ENCODE measurements at regions not wholly inside any gene's neighbourhood (a gene's known extent, or its start where the extent isn't known, plus 50 kb on each side); places are given as distances from the start of the nearest gene placed in this dataset.
"Not testable (repeated sequence)": the region's sequence is repeated elsewhere in the genome, so short reads cannot be mapped to it uniquely, and the experiment has no call there.

DNA sequence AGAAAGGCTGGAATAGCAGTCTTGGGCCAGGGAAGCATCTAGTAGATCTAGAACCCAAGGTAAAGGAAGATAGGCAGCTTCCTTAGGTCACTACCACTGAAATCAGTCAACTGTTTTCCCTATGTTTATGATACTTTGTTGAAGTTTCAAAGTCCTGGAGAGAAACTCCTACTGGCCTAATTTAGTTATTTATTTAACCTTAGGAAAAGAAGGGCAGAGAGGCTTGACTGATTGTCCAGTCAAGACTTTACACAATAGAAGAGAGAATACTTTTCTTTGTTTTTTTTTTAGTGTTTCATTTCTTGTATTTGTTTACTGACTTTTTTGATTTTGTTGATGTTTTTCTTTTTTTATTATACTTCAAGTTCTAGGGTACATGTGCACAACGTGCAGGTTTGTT is 138.9 kb upstream of the PHYHIPL start:
- DNase-seq (ENCODE audit: low read depth): no peak

GRCh38 chr10:59043358-59043757 is 133.1 kb upstream of the PHYHIPL start:
- not testable (repeated sequence) for DNase-seq (ENCODE audit: low read depth)

DNA sequence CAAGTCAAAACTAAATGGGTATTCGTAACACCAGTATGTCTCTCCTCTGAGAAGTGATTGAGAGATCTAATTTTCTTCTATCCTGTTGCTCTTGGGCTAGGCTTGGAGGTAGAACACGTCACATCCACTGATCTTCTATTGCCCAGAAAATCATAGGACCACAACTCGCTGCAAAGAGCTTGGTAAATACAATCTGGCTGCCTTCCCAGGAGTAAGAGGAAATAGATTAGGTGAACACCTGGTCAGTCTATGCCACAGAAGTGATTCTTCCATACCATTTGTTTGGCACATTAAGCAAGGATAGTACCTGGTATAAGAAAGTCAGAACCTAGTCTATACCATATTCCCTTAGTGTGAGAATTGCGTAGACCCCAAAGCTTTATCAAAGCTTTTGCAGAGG is 129.3 kb upstream of the PHYHIPL start:
- DNase-seq (ENCODE audit: low read depth): no peak

GRCh38 chr10:59047957-59048618 is 128.4 kb upstream of the PHYHIPL start:
- DNase-seq (ENCODE audit: low read depth): no peak

- DNase-seq (ENCODE audit: low read depth): not testable (repeated sequence)
These were observed 122.9 kb upstream of the PHYHIPL start for GRCh38 chr10:59053502-59053901.

DNA sequence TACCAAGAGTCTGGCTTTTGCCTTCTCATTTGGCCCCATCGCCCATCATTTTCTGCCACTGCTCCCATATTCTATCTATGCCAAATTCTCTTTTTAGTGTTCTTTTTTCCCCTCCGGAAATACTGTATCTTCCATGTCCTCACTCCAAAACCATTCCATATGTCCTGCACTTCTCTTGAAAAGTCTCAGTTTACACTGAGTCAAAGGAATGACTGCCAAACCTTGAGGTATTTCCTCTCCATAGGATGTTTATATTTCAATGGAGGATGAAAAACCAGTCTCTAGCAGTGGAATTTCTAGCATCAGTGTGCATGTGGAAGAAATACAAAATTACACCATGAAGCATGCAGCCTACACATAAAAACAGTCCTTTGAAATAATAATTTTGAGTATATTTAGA is 121.4 kb upstream of the PHYHIPL start:
- no peak for DNase-seq (ENCODE audit: low read depth)

- DNase-seq (ENCODE audit: low read depth): no peak
These were observed 119.1 kb upstream of the PHYHIPL start for GRCh38 chr10:59057345-59057744.

- no peak for DNase-seq (ENCODE audit: low read depth)
These were observed 115.6 kb upstream of the PHYHIPL start for GRCh38 chr10:59060852-59061251.

GRCh38 chr10:59063491-59063890 is 113.0 kb upstream of the PHYHIPL start:
- no peak for DNase-seq (ENCODE audit: low read depth)

DNA sequence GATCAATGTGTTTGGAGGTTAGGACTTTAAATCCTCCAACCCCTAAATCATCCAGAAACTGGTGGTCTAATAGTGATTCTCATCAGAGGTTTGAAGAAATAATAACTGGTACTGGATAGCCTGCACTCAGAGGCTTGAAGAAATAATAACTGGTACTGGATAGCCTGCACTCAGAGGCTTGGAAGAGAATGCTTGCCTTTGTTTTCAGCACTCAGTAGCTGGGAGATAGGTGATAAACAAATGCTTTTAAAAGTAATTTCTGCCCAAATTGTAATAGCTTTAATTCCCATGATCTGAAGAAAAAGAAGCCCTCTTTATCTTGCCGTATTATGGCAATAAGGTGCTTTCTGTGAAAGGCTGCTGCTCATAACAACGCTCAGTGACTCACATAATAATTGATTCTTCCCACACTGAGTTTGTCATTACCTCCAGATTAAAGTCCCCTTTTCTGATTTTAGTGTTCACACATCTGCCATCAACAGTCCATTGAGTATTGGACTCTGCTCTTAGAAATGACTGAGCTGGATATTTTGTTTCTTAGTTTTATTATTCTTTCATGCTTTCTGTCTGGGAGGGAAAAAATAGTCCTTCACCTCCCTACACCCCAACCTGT is 112.3 kb upstream of the PHYHIPL start:
- no peak for DNase-seq (ENCODE audit: low read depth)

GRCh38 chr10:59064759-59065539 is 111.5 kb upstream of the PHYHIPL start:
- no peak for DNase-seq (ENCODE audit: low read depth)

- DNase-seq (ENCODE audit: low read depth): no peak
These were observed 107.8 kb upstream of the PHYHIPL start for GRCh38 chr10:59068581-59069191.

GRCh38 chr10:59072038-59072437 is 104.4 kb upstream of the PHYHIPL start:
- no peak for DNase-seq (ENCODE audit: low read depth)

- no peak for DNase-seq (ENCODE audit: low read depth)
These were observed 102.9 kb upstream of the PHYHIPL start for GRCh38 chr10:59073456-59074053.

DNA sequence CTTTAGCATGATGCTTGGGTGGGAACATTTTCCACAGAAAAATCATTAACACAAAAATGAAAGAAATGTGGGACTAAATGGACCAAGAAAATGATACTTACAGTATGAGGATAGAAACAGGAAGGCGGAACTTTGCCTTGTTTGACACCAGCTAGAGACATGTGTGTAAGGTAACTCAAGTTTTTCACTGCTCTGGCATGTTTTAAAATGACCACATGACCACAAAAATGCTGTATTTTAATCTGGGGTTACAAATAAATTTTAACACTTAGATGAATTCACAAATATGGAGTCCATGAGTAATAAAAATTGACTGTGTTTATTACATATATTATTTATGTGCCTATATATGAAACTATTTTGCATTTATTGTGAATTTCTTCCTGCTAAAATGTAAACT is 100.9 kb upstream of the PHYHIPL start:
- no peak for DNase-seq (ENCODE audit: low read depth)

DNA sequence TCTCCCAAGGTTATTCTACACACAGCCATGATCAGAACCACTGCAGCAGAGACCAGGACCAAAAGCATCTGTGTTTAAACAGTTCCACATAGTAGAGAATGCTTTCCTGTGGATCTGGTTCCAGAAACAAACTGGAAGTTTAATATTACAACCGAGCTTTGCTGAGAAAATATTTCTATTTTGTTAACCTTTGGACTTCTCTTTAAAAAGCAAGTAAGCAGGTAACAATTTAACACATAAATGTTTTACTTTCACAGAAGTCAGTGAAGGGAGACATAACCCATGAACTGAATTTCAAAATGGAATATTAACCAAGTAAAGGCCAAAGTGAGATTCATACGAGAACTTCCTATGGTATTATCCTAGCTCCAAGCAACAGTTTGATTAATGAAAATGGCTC is 98.6 kb upstream of the PHYHIPL start:
- DNase-seq (ENCODE audit: low read depth): no peak

GRCh38 chr10:59078978-59079377 is 97.5 kb upstream of the PHYHIPL start:
- no peak for DNase-seq (ENCODE audit: low read depth)

- DNase-seq (ENCODE audit: low read depth): peak; percentile 80
These were observed 96.8 kb upstream of the PHYHIPL start for GRCh38 chr10:59079386-59080226.

DNA sequence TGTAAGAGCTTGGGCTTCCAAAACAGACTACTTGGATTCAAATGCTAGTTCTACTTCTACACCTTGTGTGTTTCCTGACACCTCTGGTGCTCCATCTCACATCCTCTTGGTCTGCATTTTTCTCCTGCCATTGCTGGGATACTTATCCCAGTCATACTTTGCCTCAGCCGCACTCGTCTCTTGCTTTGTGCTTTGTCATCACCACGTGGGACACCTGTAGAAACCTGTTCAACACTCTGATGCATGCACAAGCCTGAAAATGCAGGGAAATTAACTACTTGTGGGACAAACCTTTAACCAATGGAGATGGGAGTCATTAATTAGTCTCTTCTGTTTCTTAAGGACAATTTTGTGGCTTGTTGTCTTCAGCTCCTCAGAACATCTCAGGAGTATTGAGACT is 94.2 kb upstream of the PHYHIPL start:
- no peak for DNase-seq (ENCODE audit: low read depth)

GRCh38 chr10:59085054-59085453 is 91.4 kb upstream of the PHYHIPL start:
- no peak for DNase-seq (ENCODE audit: low read depth)
